ENCODE measurements at regions not wholly inside any gene's neighbourhood (a gene's known extent, or its start where the extent isn't known, plus 50 kb on each side); places are given as distances from the start of the nearest gene placed in this dataset.
"Not testable (repeated sequence)": the region's sequence is repeated elsewhere in the genome, so short reads cannot be mapped to it uniquely, and the experiment has no call there.

- 81 to 85% methylated on average over 2 of the region's 2 CpGs for WGBS, 2 donors
- no peak for DNase-seq
- H3K4me3 ChIP-seq = no peak overlapping the region
- H3K36me3 ChIP-seq = no peaks in the 10 kb centered on the region
- H3K9me3 ChIP-seq = no peaks in the 10 kb centered on the region
- no peak for TF ChIP-seq POLR2A (IDR thresholded peaks at IDR 0.05)
- TF ChIP-seq POLR2AphosphoS5 (IDR thresholded peaks at IDR 0.05) = no peak
- no peak for TF ChIP-seq EP300 (IDR thresholded peaks at IDR 0.05)
- no peak for TF ChIP-seq CTCF (IDR thresholded peaks at IDR 0.05)
- peaks cover 2 to 10% (median 6%) of the 10 kb centered on the region in 4 donors for H3K4me1 ChIP-seq
- H3K27ac ChIP-seq = no peak overlapping the region
- ATAC-seq (ENCODE audit: low FRiP score in 2 of 2) = no peak
- H3K27me3 ChIP-seq = no peaks in the 10 kb centered on the region
Observed at GRCh38 chr10:21347785-21348170, 177.7 kb downstream of the SKIDA1 start.

- 81 to 90% methylated on average over 7 of the region's 7 CpGs for WGBS, 2 donors
- DNase-seq (no peak), ATAC-seq (ENCODE audit: low FRiP score in 2 of 2) (no peak)
- no peak for TF ChIP-seq EP300 (IDR thresholded peaks at IDR 0.05)
- no peak for TF ChIP-seq CTCF (IDR thresholded peaks at IDR 0.05)
- TF ChIP-seq POLR2A (IDR thresholded peaks at IDR 0.05) = no peak
- TF ChIP-seq POLR2AphosphoS5 (IDR thresholded peaks at IDR 0.05) = no peak
- Histone ChIP-seq H3K27me3 (no peaks in the 10 kb centered on the region), H3K4me1 (peaks cover 2 to 10% (median 6%) of the 10 kb centered on the region in 4 donors), H3K9me3 (no peaks in the 10 kb centered on the region), H3K27ac (no peak overlapping the region), H3K36me3 (no peaks in the 10 kb centered on the region), H3K4me3 (no peak overlapping the region)
Observed at GRCh38 chr10:21347043-21347784, 178.3 kb downstream of the SKIDA1 start.

- no peak for TF ChIP-seq CTCF (IDR thresholded peaks at IDR 0.05)
- TF ChIP-seq EP300 (IDR thresholded peaks at IDR 0.05) = no peak
- no peak for TF ChIP-seq POLR2AphosphoS5 (IDR thresholded peaks at IDR 0.05)
- TF ChIP-seq POLR2A (IDR thresholded peaks at IDR 0.05) = no peak
- WGBS, 2 donors = 92% methylated on average over 3 of the region's 3 CpGs
- Histone ChIP-seq H3K27me3 (no peaks in the 10 kb centered on the region), H3K4me3 (no peak overlapping the region), H3K36me3 (no peaks in the 10 kb centered on the region), H3K9me3 (no peaks in the 10 kb centered on the region), H3K4me1 (no peaks in the 10 kb centered on the region), H3K27ac (no peak overlapping the region)
- ATAC-seq (ENCODE audit: low FRiP score in 2 of 2) = no peak
- DNase-seq = no peak
Observed at GRCh38 chr10:21343087-21343486, 182.4 kb downstream of the SKIDA1 start.

GRCh38 chr10:21342499-21342898, 183.0 kb downstream of the SKIDA1 start:
- WGBS, 2 donors = 90 to 100% methylated on average over 1 of the region's 1 CpG
- H3K27me3 ChIP-seq; H3K4me1 ChIP-seq; H3K36me3 ChIP-seq; H3K27ac ChIP-seq; H3K4me3 ChIP-seq; H3K9me3 ChIP-seq; ATAC-seq (ENCODE audit: low FRiP score in 2 of 2); DNase-seq: not testable (repeated sequence)

GRCh38 chr10:21340331-21340730, 185.2 kb downstream of the SKIDA1 start:
- Histone ChIP-seq H3K36me3 (no peaks in the 10 kb centered on the region), H3K9me3 (no peaks in the 10 kb centered on the region), H3K4me3 (no peak overlapping the region), H3K27me3 (no peaks in the 10 kb centered on the region), H3K4me1 (peaks cover 0 to 11% (median 9%) of the 10 kb centered on the region in 4 donors), H3K27ac (no peak overlapping the region)
- TF ChIP-seq POLR2AphosphoS5 (IDR thresholded peaks at IDR 0.05) (no peak), CTCF (IDR thresholded peaks at IDR 0.05) (no peak), POLR2A (IDR thresholded peaks at IDR 0.05) (no peak), EP300 (IDR thresholded peaks at IDR 0.05) (no peak)
- WGBS, 2 donors = 87 to 95% methylated on average over 3 of the region's 3 CpGs
- ATAC-seq (ENCODE audit: low FRiP score in 2 of 2) = no peak
- DNase-seq = no peak
